Mesodermal cell (in vitro differentiated cells): ENCODE measurements at regions not wholly inside any gene's neighbourhood (a gene's known extent, or its start where the extent isn't known, plus 50 kb on each side); places are given as distances from the start of the nearest gene placed in this dataset.

Experiments
- H3K27ac ChIP-seq: 2 replicates; pipeline ENCODE4 v1.7.0; 2013; ENCODE audit warnings: mild to moderate bottlenecking, low read depth, low read length, moderate library complexity; ENCODE audit not compliant: severe bottlenecking
- H3K36me3 ChIP-seq: 2 replicates; pipeline ENCODE4 v1.7.1; 2013; ENCODE audit warnings: mild to moderate bottlenecking, low read length, moderate library complexity; ENCODE audit not compliant: control insufficient read depth, insufficient read depth
- H3K4me1 ChIP-seq: one replicate; pipeline ENCODE4 v1.7.1; 2013; ENCODE audit warnings: mild to moderate bottlenecking, low read length; ENCODE audit not compliant: insufficient read depth, control insufficient read depth, poor library complexity, severe bottlenecking
- H3K4me3 ChIP-seq: 2 replicates; pipeline ENCODE4 v1.7.0; 2013; ENCODE audit warnings: low read length, control low read depth, mild to moderate bottlenecking; ENCODE audit not compliant: insufficient read depth, poor library complexity, severe bottlenecking; ENCODE audit errors: extremely low read depth
- H3K9me3 ChIP-seq: 2 replicates; pipeline ENCODE4 v1.7.1; 2013; ENCODE audit warnings: mild to moderate bottlenecking, low read length, moderate library complexity; ENCODE audit not compliant: control insufficient read depth
- WGBS, 2 experiments: methylation state at CpG; one replicate each; pipeline ENCODE4 v1.1.5; 2013; ENCODE audit warnings: missing lambda C conversion rate in 2 of 2; ENCODE audit not compliant: insufficient coverage in 2 of 2; 5-methylcytosine and 5-hydroxymethylcytosine counted together

DNA sequence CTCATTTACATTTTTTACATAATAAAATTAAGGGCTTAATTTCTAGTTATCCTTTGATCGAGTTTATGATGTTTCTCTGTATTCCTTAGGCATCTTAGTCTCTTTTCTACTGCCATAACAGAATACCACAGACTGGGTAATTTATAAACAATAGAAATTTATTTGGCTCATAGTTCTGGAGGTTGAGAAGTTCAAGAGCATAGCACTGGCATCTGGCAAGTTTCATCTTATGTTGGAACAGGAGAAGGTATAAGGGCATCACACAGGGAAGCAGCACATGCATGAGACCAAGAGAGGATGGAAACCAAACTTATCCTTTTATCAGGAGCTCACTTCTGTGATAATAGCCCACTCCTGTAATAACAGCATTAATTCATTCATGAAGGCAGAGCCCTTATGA is 284.9 kb upstream of the COX7C start:
- no peaks in the 10 kb centered on the region for H3K36me3 ChIP-seq
- H3K4me3 ChIP-seq = no peak overlapping the region
- no CpG with 5 or more reads among the region's 1 CpG for WGBS, 2 experiments
- H3K9me3 ChIP-seq = no peaks in the 10 kb centered on the region
- no peaks in the 10 kb centered on the region for H3K4me1 ChIP-seq
- no peak overlapping the region for H3K27ac ChIP-seq

DNA sequence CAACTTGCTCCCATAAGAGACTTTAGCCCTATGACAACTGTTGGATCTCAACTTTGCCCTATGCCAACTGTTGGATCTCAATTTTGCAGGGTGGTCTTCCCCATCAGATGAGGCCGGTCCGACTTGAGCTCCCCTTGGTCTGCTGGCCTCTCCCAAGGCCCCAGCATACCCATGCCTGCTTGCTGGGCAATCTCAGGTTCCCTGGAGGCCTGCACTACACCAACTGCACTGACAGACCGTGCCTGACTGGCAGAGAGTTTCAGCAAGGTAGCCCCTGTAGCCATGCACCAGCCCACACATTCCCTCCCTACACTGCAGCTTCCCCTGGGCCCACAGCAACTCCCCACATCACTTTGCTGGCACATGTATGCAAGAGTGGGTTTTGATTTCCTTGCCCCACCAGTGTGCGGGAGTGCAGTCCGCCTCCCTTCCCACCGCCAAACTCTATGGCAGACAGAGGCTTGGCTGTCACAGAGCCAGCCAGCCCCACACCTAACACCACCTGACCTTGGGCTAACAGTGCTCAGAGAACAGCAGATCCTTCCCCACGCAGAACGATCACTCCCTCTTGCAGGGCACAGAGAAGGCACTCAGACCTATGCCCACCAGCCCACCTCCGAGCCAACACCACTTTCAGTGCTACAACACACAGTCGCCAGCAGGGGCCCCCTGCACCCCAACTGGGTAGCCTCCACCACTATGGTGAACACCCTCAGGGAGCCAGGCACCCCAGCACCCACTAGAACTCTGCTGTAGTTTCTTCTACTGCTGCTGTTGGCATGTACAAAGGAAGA is 279.9 kb upstream of the COX7C start:
- Histone ChIP-seq H3K4me3 (no peak overlapping the region), H3K4me1 (no peaks in the 10 kb centered on the region), H3K36me3 (no peaks in the 10 kb centered on the region), H3K9me3 (no peaks in the 10 kb centered on the region), H3K27ac (no peak overlapping the region)
- WGBS, 2 experiments = 78 to 90% methylated on average over 5 to 8 of the region's 10 CpGs

DNA sequence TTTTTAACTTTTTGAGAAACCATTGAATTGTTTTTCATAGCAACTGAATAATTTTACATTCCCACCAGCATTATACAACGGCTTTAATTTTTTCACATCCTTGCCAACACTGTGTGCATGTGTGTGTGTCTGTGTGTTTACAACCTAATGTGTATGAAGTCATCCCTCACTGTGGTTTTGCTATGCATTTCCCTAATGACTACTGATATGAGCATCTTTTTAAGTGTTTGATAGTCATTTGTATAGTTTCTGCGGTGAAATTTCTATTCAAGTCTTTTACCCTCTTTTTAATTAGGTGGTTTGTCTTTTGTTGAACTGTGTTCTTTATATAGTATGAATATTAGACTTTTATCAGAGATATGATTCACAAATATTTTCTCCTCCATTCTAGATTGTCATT is 263.1 kb upstream of the COX7C start:
- Histone ChIP-seq H3K4me3 (no peak overlapping the region), H3K4me1 (no peaks in the 10 kb centered on the region), H3K36me3 (no peaks in the 10 kb centered on the region), H3K27ac (no peak overlapping the region), H3K9me3 (no peaks in the 10 kb centered on the region)
- WGBS, 2 experiments = no CpG with 5 or more reads among the region's 2 CpGs

DNA sequence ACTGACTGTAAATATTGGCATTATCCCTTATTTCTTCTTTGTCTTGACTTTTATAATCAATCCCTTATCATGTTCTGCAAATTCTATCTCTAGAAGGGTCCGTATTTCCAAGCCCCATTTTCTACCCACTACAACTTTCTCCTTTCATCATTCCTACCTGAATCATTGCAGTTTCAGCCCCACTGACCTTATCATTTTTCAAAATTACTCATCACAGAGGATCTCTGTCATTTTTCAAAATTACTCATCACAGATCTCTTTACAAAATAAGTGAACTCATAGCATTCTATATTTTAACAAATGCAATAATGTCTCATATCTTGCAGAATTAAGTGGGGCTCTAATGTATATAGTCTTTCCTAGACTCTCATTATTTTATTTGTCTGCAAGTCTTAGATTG is 256.9 kb upstream of the COX7C start:
- 85 to 93% methylated on average over 1 of the region's 1 CpG for WGBS, 2 experiments
- Histone ChIP-seq H3K4me3 (no peak overlapping the region), H3K9me3 (no peaks in the 10 kb centered on the region), H3K27ac (no peak overlapping the region), H3K36me3 (no peaks in the 10 kb centered on the region), H3K4me1 (no peaks in the 10 kb centered on the region)

DNA sequence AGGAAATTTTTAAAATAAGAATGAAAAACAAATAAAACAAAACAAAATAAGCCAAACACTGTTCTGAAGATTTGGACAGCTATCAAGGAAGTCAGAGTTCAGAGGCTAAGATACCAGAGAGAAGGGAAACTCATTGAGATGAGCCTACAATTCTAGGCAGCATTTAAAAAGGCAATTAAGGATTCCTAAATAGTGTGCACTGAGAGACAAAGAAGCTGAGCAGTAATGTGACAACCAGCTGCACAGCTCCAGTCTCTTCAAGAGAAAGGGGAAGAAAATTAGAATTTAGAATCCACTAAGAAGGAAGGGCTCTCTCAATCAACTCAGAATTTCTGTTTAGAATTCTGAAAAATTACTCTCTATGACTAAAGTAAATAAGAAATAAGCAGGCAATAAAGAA is 246.7 kb upstream of the COX7C start:
- no peak overlapping the region for H3K4me3 ChIP-seq
- H3K9me3 ChIP-seq = no peaks in the 10 kb centered on the region
- no peaks in the 10 kb centered on the region for H3K4me1 ChIP-seq
- no peaks in the 10 kb centered on the region for H3K36me3 ChIP-seq
- no peak overlapping the region for H3K27ac ChIP-seq

DNA sequence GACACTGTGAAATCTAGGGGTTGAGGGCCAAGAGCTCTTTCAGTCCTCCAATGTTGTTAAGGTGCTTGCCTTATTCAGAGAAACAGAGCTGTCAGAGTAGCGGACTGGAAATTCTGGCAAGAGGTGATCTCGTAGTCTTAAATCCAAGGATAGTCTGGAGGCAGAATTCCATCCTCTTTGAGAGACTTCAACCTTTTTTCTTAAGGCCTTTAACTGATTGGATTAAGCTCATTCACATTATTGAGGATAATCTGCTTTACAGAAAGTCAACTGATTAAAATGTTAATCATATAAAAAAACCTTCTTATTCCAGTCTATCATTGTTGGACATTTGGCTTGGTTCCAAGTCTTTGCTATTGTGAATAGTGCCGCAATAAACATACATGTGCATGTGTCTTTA is 243.1 kb upstream of the COX7C start:
- Histone ChIP-seq H3K27ac (no peak overlapping the region), H3K36me3 (no peaks in the 10 kb centered on the region), H3K4me1 (no peaks in the 10 kb centered on the region), H3K4me3 (no peak overlapping the region), H3K9me3 (no peaks in the 10 kb centered on the region)
- 89 to 96% methylated on average over 2 to 3 of the region's 3 CpGs for WGBS, 2 experiments

DNA sequence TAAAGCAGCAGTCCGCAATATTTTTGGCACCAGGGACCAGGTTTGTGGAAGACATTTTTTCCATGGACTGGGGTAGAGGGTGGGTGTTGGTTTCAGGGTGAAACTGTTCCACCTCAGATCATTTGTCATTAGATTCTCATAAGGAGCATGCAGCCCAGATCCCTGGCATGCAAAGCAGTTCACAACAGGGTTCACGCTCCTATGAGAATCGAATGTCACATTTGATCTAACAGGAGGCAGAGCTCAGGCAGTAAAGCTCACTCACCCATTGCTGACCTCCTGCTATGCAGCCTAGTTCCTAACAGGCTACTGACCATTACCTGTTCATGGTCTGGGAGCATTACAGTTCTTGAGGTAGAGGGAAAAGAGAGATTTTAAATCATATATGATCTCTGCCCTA is 241.5 kb upstream of the COX7C start:
- Histone ChIP-seq H3K9me3 (no peaks in the 10 kb centered on the region), H3K4me3 (no peak overlapping the region), H3K27ac (no peak overlapping the region), H3K36me3 (no peaks in the 10 kb centered on the region), H3K4me1 (no peaks in the 10 kb centered on the region)
- WGBS, 2 experiments = 94 to 100% methylated on average over 1 to 2 of the region's 3 CpGs

DNA sequence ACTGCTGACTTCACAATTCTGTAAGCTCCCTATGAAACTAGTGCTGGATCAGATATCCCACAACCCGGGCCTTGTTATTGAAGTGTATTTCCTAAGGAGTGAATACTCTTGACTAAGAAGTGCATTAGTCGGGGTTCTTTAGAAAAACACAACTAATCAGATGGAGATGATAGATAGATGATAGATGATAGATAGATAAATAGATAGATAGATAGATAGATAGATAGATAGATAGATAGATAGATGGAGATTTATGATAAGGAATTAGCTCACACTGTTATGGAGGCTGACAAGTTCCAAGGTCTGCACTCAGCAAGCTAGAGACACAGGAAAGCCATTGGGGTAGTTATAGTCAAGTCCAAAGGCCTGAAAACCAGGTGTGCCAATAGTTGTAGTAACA is 214.6 kb upstream of the COX7C start:
- Histone ChIP-seq H3K4me1 (no peaks in the 10 kb centered on the region), H3K27ac (no peak overlapping the region), H3K9me3 (no peaks in the 10 kb centered on the region), H3K4me3 (no peak overlapping the region), H3K36me3 (no peaks in the 10 kb centered on the region)
- 91 to 100% methylated on average over 2 of the region's 2 CpGs for WGBS, 2 experiments

DNA sequence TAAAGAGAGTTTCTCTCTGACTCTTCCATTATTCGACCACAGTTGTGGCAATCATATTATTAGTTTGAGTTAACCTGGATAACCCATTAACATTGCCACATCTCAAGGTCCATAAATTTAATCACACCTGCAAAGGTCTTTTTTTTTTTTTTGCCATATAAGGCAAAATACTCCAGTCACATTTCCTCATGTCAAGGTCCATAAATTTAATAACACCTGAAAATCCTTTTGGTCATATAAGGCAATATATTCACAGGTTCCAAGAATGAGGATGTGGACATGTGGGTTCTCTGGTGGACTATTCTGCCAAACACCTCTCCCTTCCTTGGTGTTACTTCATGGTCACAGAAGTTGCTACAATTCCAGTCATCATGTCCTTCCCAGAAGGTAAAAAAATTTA is 213.5 kb upstream of the COX7C start:
- no CpG with 5 or more reads among the region's 1 CpG for WGBS, 2 experiments
- Histone ChIP-seq H3K36me3 (no peaks in the 10 kb centered on the region), H3K27ac (no peak overlapping the region), H3K4me3 (no peak overlapping the region), H3K9me3 (no peaks in the 10 kb centered on the region), H3K4me1 (no peaks in the 10 kb centered on the region)

DNA sequence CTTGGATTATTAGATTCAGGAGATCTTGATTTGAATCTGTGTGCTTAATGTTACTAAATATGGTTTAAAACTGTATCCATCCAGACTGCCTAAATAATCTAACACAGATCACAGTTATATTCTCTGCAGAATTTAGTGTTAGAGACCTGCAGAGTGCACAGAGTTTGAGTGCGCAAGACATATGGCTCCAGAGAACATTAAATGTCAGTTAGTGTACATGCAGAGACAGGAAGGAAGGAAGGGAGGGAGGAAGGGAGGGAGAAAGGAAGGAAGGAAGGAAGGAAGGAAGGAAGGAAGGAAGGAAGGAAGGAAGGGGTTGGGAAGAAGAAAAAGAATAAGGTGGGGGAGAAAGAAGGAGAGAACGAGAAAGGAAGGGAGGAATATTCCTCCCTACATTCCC is 210.0 kb upstream of the COX7C start:
- no peaks in the 10 kb centered on the region for H3K4me1 ChIP-seq
- H3K4me3 ChIP-seq = no peak overlapping the region
- H3K27ac ChIP-seq = no peak overlapping the region
- 88 to 100% methylated on average over 1 of the region's 2 CpGs for WGBS, 2 experiments
- no peaks in the 10 kb centered on the region for H3K36me3 ChIP-seq
- no peaks in the 10 kb centered on the region for H3K9me3 ChIP-seq

DNA sequence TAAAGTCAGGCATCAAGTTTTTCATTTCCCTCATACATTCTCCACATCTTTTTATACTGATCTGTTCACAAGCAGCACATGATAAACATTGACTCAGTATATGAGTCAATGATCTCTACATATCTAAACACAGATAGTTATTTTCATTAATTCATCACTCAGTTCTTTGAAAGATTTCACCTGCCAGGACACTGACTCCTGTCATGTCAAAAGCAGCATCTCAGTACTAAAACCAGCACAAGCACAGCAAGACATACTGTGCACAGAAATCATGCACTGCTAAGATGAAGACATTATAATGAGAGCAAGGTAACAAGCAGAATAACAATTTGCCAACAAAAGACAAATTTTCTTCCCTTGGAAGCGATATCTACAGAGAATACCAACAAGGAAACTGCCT is 206.1 kb upstream of the COX7C start:
- H3K36me3 ChIP-seq = no peaks in the 10 kb centered on the region
- WGBS, 2 experiments = no CpG with 5 or more reads among the region's 1 CpG
- no peaks in the 10 kb centered on the region for H3K4me1 ChIP-seq
- no peak overlapping the region for H3K27ac ChIP-seq
- H3K4me3 ChIP-seq = no peak overlapping the region
- H3K9me3 ChIP-seq = no peaks in the 10 kb centered on the region
